ENCODE measurements at regions not wholly inside any gene's neighbourhood (a gene's known extent, or its start where the extent isn't known, plus 50 kb on each side); places are given as distances from the start of the nearest gene placed in this dataset.

- Mint-ChIP-seq H3K9me3 (ENCODE audit: low read depth) (peaks cover 4% of the 10 kb centered on the region), H3K36me3 (ENCODE audit: low read depth) (no peaks in the 10 kb centered on the region), H3K27ac (ENCODE audit: unreplicated experiment) (no peak overlapping the region), H3K4me3 (ENCODE audit: unreplicated experiment) (no peak overlapping the region), H3K27me3 (ENCODE audit: low read depth) (no peaks in the 10 kb centered on the region), H3K4me1 (ENCODE audit: low read depth) (no peaks in the 10 kb centered on the region)
- no peak for TF ChIP-seq CTCF (IDR thresholded peaks at IDR 0.05)
- DNase-seq (ENCODE audit: low spot score), result no peak
Observed at GRCh38 chr11:37830529-37830928, 1232.5 kb upstream of the RAG2 start.

GRCh38 chr11:37817727-37818270 lies 1219.8 kb upstream of the RAG2 start:
- H3K4me1 Mint-ChIP-seq (ENCODE audit: low read depth), result peaks cover 13% of the 10 kb centered on the region

GRCh38 chr11:37812281-37812880 lies 1214.3 kb upstream of the RAG2 start:
- DNase-seq (ENCODE audit: low spot score), result peak; percentile 79
- H3K4me3 Mint-ChIP-seq (ENCODE audit: unreplicated experiment), result no peak overlapping the region
- TF ChIP-seq CTCF (IDR thresholded peaks at IDR 0.05), result no peak
- H3K9me3 Mint-ChIP-seq (ENCODE audit: low read depth), result peaks cover 3% of the 10 kb centered on the region
- no peaks in the 10 kb centered on the region for H3K27me3 Mint-ChIP-seq (ENCODE audit: low read depth)
- H3K27ac Mint-ChIP-seq (ENCODE audit: unreplicated experiment), result no peak overlapping the region
- H3K36me3 Mint-ChIP-seq (ENCODE audit: low read depth), result no peaks in the 10 kb centered on the region
- H3K4me1 Mint-ChIP-seq (ENCODE audit: low read depth), result peaks cover 17% of the 10 kb centered on the region

More at GRCh38 chr11:37817727-37818270, 1219.8 kb upstream of the RAG2 start:
- H3K9me3 Mint-ChIP-seq (ENCODE audit: low read depth), result peaks cover 8% of the 10 kb centered on the region
- H3K27me3 Mint-ChIP-seq (ENCODE audit: low read depth), result no peaks in the 10 kb centered on the region
- H3K27ac Mint-ChIP-seq (ENCODE audit: unreplicated experiment), result no peak overlapping the region
- no peak overlapping the region for H3K4me3 Mint-ChIP-seq (ENCODE audit: unreplicated experiment)
- peaks cover 2% of the 10 kb centered on the region for H3K36me3 Mint-ChIP-seq (ENCODE audit: low read depth)
- DNase-seq (ENCODE audit: low spot score), result peak; percentile 40
- TF ChIP-seq CTCF (IDR thresholded peaks at IDR 0.05), result no peak

- H3K27ac Mint-ChIP-seq (ENCODE audit: unreplicated experiment), result no peak overlapping the region
- peaks cover 3% of the 10 kb centered on the region for H3K9me3 Mint-ChIP-seq (ENCODE audit: low read depth)
- DNase-seq (ENCODE audit: low spot score), result peak; percentile 50
- no peaks in the 10 kb centered on the region for H3K27me3 Mint-ChIP-seq (ENCODE audit: low read depth)
- H3K36me3 Mint-ChIP-seq (ENCODE audit: low read depth), result no peaks in the 10 kb centered on the region
- H3K4me1 Mint-ChIP-seq (ENCODE audit: low read depth), result peaks cover 17% of the 10 kb centered on the region
- TF ChIP-seq CTCF (IDR thresholded peaks at IDR 0.05), result no peak
- H3K4me3 Mint-ChIP-seq (ENCODE audit: unreplicated experiment), result no peak overlapping the region
Observed at GRCh38 chr11:37811349-37811748, 1213.3 kb upstream of the RAG2 start.

- no peaks in the 10 kb centered on the region for H3K36me3 Mint-ChIP-seq (ENCODE audit: low read depth)
- no peak for TF ChIP-seq CTCF (IDR thresholded peaks at IDR 0.05)
- H3K27me3 Mint-ChIP-seq (ENCODE audit: low read depth), result no peaks in the 10 kb centered on the region
- no peaks in the 10 kb centered on the region for H3K9me3 Mint-ChIP-seq (ENCODE audit: low read depth)
- DNase-seq (ENCODE audit: low spot score), result no peak
- no peaks in the 10 kb centered on the region for H3K4me1 Mint-ChIP-seq (ENCODE audit: low read depth)
- no peak overlapping the region for H3K27ac Mint-ChIP-seq (ENCODE audit: unreplicated experiment)
- H3K4me3 Mint-ChIP-seq (ENCODE audit: unreplicated experiment), result no peak overlapping the region
Observed at GRCh38 chr11:37804666-37805065, 1206.6 kb upstream of the RAG2 start.

Data from chondrocyte (in vitro differentiated cells).